GM21390 (cell line): ENCODE measurements at regions not wholly inside any gene's neighbourhood (a gene's known extent, or its start where the extent isn't known, plus 50 kb on each side); places are given as distances from the start of the nearest gene placed in this dataset.

Source experiments
- ATAC-seq: cut with Tn5 transposase; IDR thresholded peaks from one replicate; pipeline ENCODE4 v1.9.1; 2021; ENCODE audit not compliant: unreplicated experiment

GRCh38 chr16:85353839-85354685, 241.8 kb upstream of the CIBAR2 start:
- no peak for ATAC-seq

- no peak for ATAC-seq
These were observed 242.6 kb upstream of the CIBAR2 start for GRCh38 chr16:85354686-85355514.

GRCh38 chr16:85355515-85355837, 243.2 kb upstream of the CIBAR2 start:
- ATAC-seq: no peak

- no peak for ATAC-seq
These were observed 243.9 kb upstream of the CIBAR2 start for GRCh38 chr16:85356157-85356556.

GRCh38 chr16:85357323-85357722, 245.1 kb upstream of the CIBAR2 start:
- no peak for ATAC-seq

GRCh38 chr16:85357924-85358505, 245.7 kb upstream of the CIBAR2 start:
- no peak for ATAC-seq

GRCh38 chr16:85358704-85359146, 246.5 kb upstream of the CIBAR2 start:
- no peak for ATAC-seq

- no peak for ATAC-seq
These were observed 247.0 kb upstream of the CIBAR2 start for GRCh38 chr16:85359147-85359822.

GRCh38 chr16:85360323-85361277, 248.3 kb upstream of the CIBAR2 start:
- no peak for ATAC-seq

- no peak for ATAC-seq
These were observed 249.3 kb upstream of the CIBAR2 start for GRCh38 chr16:85361441-85362118.

- ATAC-seq: no peak
These were observed 250.2 kb upstream of the CIBAR2 start for GRCh38 chr16:85362443-85362842.

- no peak for ATAC-seq
These were observed 249.7 kb upstream of the GSE1 start for GRCh38 chr16:85363427-85363826.

- no peak for ATAC-seq
These were observed 249.2 kb upstream of the GSE1 start for GRCh38 chr16:85363881-85364280.

- ATAC-seq: no peak
These were observed 248.6 kb upstream of the GSE1 start for GRCh38 chr16:85364323-85365040.

- ATAC-seq: no peak
These were observed 248.0 kb upstream of the GSE1 start for GRCh38 chr16:85365120-85365519.

- ATAC-seq: no peak
These were observed 246.9 kb upstream of the GSE1 start for GRCh38 chr16:85366031-85366763.

GRCh38 chr16:85367485-85367884, 245.6 kb upstream of the GSE1 start:
- no peak for ATAC-seq

- no peak for ATAC-seq
These were observed 244.1 kb upstream of the GSE1 start for GRCh38 chr16:85369060-85369459.
